GM19452 (cell line): ENCODE measurements at regions not wholly inside any gene's neighbourhood (a gene's known extent, or its start where the extent isn't known, plus 50 kb on each side); places are given as distances from the start of the nearest gene placed in this dataset.
"Not testable (repeated sequence)": the region's sequence is repeated elsewhere in the genome, so short reads cannot be mapped to it uniquely, and the experiment has no call there.

Experiments used
- ATAC-seq: cut with Tn5 transposase; IDR thresholded peaks from one replicate; pipeline ENCODE4 v1.9.1; 2021; ENCODE audit not compliant: unreplicated experiment

GRCh38 chr6:9851006-9851405 is 563.9 kb downstream of the TFAP2A start:
- no peak for ATAC-seq

- no peak for ATAC-seq
Observed at GRCh38 chr6:9848094-9848493, 566.8 kb downstream of the TFAP2A start.

- ATAC-seq: no peak
Observed at GRCh38 chr6:9841886-9842725, 572.8 kb downstream of the TFAP2A start.

GRCh38 chr6:9834233-9834632 is 580.6 kb downstream of the TFAP2A start:
- no peak for ATAC-seq

GRCh38 chr6:9831783-9832182 is 583.1 kb downstream of the TFAP2A start:
- no peak for ATAC-seq

- no peak for ATAC-seq
Observed at GRCh38 chr6:9830808-9831207, 584.1 kb downstream of the TFAP2A start.

GRCh38 chr6:9825526-9825925 is 589.3 kb downstream of the TFAP2A start:
- ATAC-seq: no peak

- ATAC-seq: not testable (repeated sequence)
Observed at GRCh38 chr6:9810727-9811126, 604.1 kb downstream of the TFAP2A start.

- ATAC-seq: no peak
Observed at GRCh38 chr6:9810286-9810685, 604.6 kb downstream of the TFAP2A start.

- ATAC-seq: no peak
Observed at GRCh38 chr6:9806195-9806594, 608.7 kb downstream of the TFAP2A start.

- ATAC-seq: no peak
Observed at GRCh38 chr6:9801249-9801754, 613.6 kb downstream of the TFAP2A start.

- ATAC-seq: no peak
Observed at GRCh38 chr6:9799582-9799981, 615.3 kb downstream of the TFAP2A start.

- no peak for ATAC-seq
Observed at GRCh38 chr6:9796827-9797226, 618.0 kb downstream of the TFAP2A start.

- ATAC-seq: no peak
Observed at GRCh38 chr6:9795880-9796279, 619.0 kb downstream of the TFAP2A start.

- ATAC-seq: no peak
Observed at GRCh38 chr6:9789201-9789600, 625.7 kb downstream of the TFAP2A start.

- ATAC-seq: no peak
Observed at GRCh38 chr6:9784786-9785185, 630.1 kb downstream of the TFAP2A start.

- no peak for ATAC-seq
Observed at GRCh38 chr6:9783567-9783966, 631.3 kb downstream of the TFAP2A start.

GRCh38 chr6:9766240-9766915 is 648.5 kb downstream of the TFAP2A start:
- no peak for ATAC-seq

- no peak for ATAC-seq
Observed at GRCh38 chr6:9761220-9761619, 653.7 kb downstream of the TFAP2A start.

GRCh38 chr6:9754515-9754914 is 660.4 kb downstream of the TFAP2A start:
- ATAC-seq: no peak

GRCh38 chr6:9745966-9746365 is 668.9 kb downstream of the TFAP2A start:
- ATAC-seq: no peak

GRCh38 chr6:9745476-9745875 is 669.4 kb downstream of the TFAP2A start:
- ATAC-seq: no peak
